Renal cortical epithelial cell (primary cell): ENCODE measurements at regions not wholly inside any gene's neighbourhood (a gene's known extent, or its start where the extent isn't known, plus 50 kb on each side); places are given as distances from the start of the nearest gene placed in this dataset.

Experiments
- DNase-seq: peaks from one replicate; pipeline ENCODE4 v3.0.0-alpha.2; 2011; ENCODE audit warnings: low read depth

DNA sequence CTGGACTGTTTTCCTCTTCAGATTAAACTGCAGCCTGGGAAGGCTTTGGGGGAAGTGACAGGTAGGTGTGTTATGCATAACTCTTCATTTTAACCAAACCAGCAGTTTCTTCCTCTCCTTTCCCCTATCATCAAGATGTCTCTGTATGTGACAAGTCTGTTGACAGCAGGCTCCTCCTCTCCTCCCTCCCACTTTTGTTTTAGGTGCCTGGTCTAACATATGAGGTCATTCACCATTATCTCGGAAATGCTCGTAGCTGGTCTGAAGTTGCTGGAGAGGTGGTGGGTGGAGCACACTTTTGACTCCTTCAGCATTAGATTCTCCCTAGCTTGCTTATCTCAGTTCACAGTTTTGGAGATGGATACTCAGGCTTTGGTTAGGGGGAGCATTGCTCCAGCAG, 571.0 kb upstream of the EEF2KMT start:
- no peak for DNase-seq

- DNase-seq = no peak
These were observed 568.2 kb upstream of the EEF2KMT start for GRCh38 chr16:5665834-5666233.

- DNase-seq = no peak
These were observed 556.2 kb upstream of the EEF2KMT start for GRCh38 chr16:5653789-5654188.

GRCh38 chr16:5653041-5653440, 555.4 kb upstream of the EEF2KMT start:
- DNase-seq = no peak

DNA sequence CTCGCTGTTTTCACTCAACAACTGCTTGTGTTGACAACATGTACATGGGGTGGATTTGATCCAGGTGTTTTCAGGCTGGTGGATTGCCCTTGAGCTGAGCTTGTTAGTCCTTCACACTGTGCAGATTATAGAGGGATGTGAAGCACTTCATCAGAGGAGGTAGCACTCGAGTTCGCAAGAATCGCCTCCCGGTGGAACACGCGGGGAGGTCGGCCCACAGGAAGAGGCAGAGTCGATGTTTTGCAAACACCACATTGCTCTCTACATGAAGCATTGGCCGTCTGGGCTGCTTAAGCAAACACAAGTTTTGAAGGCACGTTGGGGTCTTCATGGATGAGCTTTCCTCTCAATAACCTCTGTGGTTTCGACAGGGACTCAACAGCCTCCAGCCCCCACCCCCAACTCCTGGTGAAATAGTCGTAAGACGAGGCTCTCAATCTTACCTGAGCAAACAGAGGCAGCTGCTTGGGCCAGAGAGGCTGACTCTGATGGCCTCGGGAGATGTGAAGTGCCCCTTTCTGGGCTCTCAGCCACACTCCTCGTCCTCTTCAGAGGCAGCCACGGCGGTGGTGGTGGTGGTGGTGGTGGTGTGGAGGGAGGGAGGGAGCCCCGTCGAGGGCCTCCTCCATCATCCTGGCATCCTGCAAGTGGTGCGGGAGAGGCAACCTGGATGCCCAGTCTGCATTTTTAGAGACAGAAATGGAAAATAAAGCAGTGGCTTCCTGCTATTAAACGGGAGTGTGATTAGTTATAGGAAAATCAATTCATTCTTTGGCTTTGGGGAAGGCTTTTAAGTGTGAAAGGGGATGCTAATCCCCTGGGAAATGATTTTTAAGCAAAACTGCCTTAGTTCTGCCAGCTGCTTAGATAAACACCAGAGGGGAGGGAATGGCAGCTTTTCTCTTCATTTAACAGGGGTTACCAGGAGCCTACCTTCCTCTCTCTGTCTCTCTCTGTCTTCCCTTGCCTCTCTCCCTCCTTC, 552.5 kb upstream of the EEF2KMT start:
- DNase-seq = no peak

- no peak for DNase-seq
These were observed 549.5 kb upstream of the EEF2KMT start for GRCh38 chr16:5647051-5647450.

DNA sequence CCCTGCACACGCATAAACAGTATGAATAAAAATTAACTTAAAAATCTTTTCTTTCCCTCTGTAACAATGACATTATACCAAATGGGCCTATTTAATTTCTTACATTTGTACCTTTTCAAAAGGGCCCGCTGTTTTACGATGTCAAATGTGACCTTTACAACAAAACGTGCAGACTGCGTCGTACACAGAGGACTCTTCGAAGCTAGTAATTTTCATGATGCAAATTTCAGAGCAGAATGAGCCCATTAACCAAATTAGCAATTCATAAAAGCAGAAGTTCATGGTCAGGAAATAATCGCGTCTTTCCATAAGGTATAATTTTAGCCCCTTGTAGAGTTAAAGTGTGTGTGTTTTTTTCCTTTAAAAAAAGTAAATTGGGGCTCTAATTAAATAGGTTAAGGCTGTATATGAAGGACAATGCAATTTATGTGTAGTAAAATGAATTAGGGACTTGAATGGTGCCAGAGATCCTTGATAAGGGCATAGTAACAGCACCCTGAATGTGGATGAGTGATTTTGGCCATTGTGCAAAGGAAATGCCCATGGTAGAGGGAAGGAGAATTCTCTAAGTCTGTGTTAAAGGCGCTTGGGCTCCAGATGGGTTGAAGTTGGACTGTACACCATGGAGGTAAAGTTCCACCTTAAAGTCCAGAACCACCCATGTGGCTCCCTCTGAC, 546.4 kb upstream of the EEF2KMT start:
- DNase-seq = no peak

- DNase-seq = no peak
These were observed 544.8 kb upstream of the EEF2KMT start for GRCh38 chr16:5642436-5642835.

GRCh38 chr16:5642011-5642410, 544.4 kb upstream of the EEF2KMT start:
- no peak for DNase-seq

- no peak for DNase-seq
These were observed 543.3 kb upstream of the EEF2KMT start for GRCh38 chr16:5640883-5641282.

DNA sequence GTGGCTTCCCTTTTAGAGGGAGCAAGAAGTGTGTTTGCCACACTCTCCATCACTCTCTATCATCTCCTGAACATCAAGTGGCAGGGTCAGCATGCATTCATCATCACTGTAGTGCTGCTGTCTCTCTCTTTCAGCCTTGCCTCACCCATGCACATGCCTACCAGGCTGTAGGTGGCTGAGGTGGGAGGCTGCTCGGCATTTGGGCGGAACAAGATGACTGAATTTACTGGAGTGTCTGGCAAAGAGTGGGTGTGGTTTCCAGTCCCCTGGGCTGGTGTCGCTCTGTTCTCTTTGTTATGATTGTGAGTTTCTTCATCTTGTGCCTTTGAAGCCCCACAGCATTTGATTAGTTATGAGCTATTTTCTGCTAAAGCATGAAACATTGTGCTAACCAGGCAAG, 541.9 kb upstream of the EEF2KMT start:
- DNase-seq = no peak

DNA sequence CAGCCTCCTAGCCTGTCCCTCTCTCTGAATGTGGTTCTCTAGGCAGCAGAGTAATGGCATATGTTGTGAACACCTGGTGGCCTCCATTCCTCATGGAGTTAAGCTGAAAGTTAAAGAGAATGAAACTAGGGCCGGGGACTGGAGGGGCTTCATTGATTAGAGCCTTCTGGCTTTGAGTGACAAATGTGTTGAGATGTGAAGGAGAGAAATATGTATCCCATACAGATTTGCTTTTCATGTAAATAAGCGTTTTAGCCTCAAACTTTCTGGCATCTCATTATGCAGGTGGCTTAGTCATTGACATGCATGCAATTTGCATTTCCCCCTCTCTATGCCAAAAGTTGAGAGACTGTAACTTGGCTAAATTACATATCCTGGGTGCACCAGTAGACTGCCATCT, 537.7 kb upstream of the EEF2KMT start:
- no peak for DNase-seq

GRCh38 chr16:5634666-5635180, 537.1 kb upstream of the EEF2KMT start:
- DNase-seq = no peak

- DNase-seq = peak; percentile 13
These were observed 536.3 kb upstream of the EEF2KMT start for GRCh38 chr16:5633845-5634440.

DNA sequence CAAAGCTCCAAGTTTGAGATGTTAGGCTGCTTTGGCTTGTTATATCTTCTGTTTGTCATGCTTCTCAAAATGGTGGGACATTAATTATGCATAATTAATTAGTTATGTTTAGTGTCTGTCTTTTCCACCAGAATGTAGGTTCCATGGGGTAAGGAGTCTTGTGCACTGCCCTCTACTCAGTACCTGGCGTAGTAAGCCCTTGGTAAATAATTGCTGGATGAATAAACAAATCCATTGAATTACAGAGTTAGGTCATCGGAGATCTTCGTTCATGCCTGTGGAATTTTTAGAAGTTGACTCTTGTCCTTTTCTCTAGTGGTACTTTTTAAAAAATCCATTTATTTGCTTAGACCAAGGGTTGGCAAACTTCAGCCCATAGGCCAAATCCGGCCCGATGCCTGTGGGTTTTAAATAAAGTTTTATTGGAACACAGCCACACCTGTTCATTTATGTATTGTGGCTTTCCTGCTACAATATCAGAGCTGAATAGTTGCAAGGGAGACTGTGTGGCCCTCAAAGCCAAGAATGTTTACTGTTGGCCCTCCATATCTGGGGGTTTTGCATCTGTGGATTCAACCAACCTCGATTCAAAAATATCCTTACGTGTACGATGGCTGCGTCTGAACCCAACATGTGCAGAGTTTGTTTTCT, 524.8 kb upstream of the EEF2KMT start:
- no peak for DNase-seq

DNA sequence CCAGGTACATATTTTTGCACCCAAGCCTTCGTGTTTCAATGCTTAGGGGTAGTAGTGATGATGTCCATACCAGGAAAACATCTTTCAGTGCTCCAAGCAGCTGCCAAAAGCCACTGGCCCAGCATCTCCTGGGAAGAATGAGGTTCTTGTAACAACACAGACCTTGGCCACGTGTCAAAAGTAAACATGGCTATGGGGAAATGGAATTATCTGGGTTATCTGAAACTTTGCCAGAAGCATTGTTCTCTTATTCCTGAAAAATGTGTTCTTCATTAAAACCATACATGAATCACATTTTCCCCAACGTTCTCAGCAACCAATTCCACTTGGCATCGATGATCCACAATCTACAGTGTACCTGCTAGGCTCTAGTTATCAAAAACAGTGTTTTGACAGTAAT, 524.2 kb upstream of the EEF2KMT start:
- DNase-seq = no peak

DNA sequence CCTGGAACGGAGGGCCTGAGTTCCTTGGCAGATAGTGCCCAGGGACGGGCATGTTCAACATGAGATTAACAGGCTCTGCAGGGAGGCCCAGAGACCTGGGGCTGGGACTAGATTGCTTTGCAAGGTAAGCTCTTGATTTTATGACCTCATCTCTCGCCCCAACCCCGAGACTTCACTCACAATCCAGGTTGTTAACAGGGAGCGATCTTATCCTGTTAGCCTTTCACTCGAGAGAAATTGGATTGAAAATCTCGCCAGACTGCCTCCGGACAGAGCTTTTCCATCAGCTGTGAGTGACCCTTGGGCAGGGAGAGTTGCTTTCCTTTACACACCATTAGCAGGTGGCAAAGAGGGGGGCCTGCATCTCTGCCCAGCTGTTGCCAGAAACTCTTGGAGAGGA, 521.7 kb upstream of the EEF2KMT start:
- DNase-seq = no peak

DNA sequence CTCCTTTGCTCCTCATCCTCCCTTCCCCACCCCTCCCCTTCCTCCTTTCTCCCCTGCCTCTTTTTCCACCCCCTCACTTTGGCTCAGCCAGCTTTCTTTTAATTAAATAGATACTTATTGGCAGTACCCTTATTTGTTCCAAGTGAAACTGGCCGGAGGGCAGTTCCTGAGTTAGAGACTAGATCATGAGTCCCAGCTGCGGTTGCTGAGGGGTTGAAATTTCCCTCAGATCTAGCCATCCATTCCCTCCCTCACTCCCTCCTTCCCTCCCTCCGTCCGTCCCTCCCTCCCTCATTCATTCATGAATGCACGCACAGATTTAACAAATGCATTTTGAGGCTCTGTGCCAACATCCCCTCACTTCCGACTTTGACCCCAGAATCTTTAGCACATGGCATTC, 519.2 kb upstream of the EEF2KMT start:
- no peak for DNase-seq

- DNase-seq = no peak
These were observed 518.5 kb upstream of the EEF2KMT start for GRCh38 chr16:5615868-5616642.

- DNase-seq = no peak
These were observed 509.6 kb upstream of the EEF2KMT start for GRCh38 chr16:5607169-5607568.

DNA sequence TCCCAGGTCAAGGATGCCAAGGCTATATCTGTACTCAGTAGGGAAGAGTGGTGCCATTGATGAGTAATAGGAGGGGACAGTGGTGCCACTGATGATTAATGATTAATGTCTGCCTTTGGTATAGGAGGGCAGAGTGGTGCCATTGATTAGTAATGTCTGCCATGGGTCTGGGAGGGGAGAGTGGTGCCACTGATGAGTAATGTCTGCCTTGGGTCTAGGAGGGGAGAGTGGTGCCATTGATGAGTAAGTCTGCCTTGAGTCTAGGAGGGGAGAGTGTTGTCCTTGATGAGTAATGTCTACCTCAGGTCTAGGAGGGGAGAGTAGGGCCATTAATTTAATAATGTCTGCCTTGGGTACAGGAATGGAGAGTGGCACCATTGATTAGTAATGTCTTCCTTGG, 507.8 kb upstream of the EEF2KMT start:
- DNase-seq = no peak
